ENCODE measurements at regions not wholly inside any gene's neighbourhood (a gene's known extent, or its start where the extent isn't known, plus 50 kb on each side); places are given as distances from the start of the nearest gene placed in this dataset.

GRCh38 chr1:170288155-170288554 is 142.4 kb downstream of the NTMT2 start:
- TF ChIP-seq MXI1 (conservative IDR thresholded peaks at IDR 0.05; ENCODE audit: poor library complexity, severe bottlenecking) (no peak), TAF1 (IDR thresholded peaks at IDR 0.05; ENCODE audit: low read depth) (no peak), EZH2 (IDR thresholded peaks at IDR 0.05; ENCODE audit: borderline replicate concordance, insufficient read depth, low read length, poor library complexity, severe bottlenecking) (no peak), POLR2AphosphoS5 (IDR thresholded peaks at IDR 0.05) (no peak), EP300 (conservative IDR thresholded peaks at IDR 0.05; ENCODE audit: poor library complexity, severe bottlenecking) (no peak), REST (IDR thresholded peaks at IDR 0.05; ENCODE audit: borderline replicate concordance) (no peak), SMC3 (conservative IDR thresholded peaks at IDR 0.05; ENCODE audit: poor library complexity) (no peak), RAD21 (conservative IDR thresholded peaks at IDR 0.05) (no peak)
- TF ChIP-seq, protein P1, sequence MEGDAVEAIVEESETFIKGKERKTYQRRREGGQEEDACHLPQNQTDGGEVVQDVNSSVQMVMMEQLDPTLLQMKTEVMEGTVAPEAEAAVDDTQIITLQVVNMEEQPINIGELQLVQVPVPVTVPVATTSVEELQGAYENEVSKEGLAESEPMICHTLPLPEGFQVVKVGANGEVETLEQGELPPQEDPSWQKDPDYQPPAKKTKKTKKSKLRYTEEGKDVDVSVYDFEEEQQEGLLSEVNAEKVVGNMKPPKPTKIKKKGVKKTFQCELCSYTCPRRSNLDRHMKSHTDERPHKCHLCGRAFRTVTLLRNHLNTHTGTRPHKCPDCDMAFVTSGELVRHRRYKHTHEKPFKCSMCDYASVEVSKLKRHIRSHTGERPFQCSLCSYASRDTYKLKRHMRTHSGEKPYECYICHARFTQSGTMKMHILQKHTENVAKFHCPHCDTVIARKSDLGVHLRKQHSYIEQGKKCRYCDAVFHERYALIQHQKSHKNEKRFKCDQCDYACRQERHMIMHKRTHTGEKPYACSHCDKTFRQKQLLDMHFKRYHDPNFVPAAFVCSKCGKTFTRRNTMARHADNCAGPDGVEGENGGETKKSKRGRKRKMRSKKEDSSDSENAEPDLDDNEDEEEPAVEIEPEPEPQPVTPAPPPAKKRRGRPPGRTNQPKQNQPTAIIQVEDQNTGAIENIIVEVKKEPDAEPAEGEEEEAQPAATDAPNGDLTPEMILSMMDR (IDR thresholded peaks at IDR 0.05; ENCODE audit: poor library complexity, severe bottlenecking) = no peak
- no peaks in the 10 kb centered on the region for H3K9me3 ChIP-seq (ENCODE audit: low read length)
- H3K79me2 ChIP-seq (replicated peaks; ENCODE audit: insufficient read depth, low read length) = no peaks in the 10 kb centered on the region
- H3K27me3 ChIP-seq (ENCODE audit: insufficient read depth, low read depth, low read length) = no peaks in the 10 kb centered on the region
- no peaks in the 10 kb centered on the region for H3K9me2 ChIP-seq (ENCODE audit: insufficient read depth, low read length)
- H2AFZ ChIP-seq (ENCODE audit: low read depth, low read length) = no peak overlapping the region
- no peak overlapping the region for H3K9ac ChIP-seq (ENCODE audit: low read length)
- H4K20me1 ChIP-seq (ENCODE audit: insufficient read depth) = no peaks in the 10 kb centered on the region
- H3K36me3 ChIP-seq (ENCODE audit: insufficient read depth, low read length) = no peaks in the 10 kb centered on the region
- no peak overlapping the region for H3K27ac ChIP-seq (ENCODE audit: low read length)
- no peak overlapping the region for H3K4me2 ChIP-seq (ENCODE audit: low read length)
- no peak overlapping the region for H3K4me3 ChIP-seq (ENCODE audit: low read length)
- no peaks in the 10 kb centered on the region for H3F3A ChIP-seq (ENCODE audit: insufficient read depth, low read length, poor library complexity, severe bottlenecking)

- H3K9me3 ChIP-seq (ENCODE audit: low read length) = no peaks in the 10 kb centered on the region
- no peaks in the 10 kb centered on the region for H3K27me3 ChIP-seq (ENCODE audit: insufficient read depth, low read depth, low read length)
- H3K79me2 ChIP-seq (replicated peaks; ENCODE audit: insufficient read depth, low read length) = no peaks in the 10 kb centered on the region
- no peak overlapping the region for H3K27ac ChIP-seq (ENCODE audit: low read length)
- H3K4me3 ChIP-seq (ENCODE audit: low read length) = no peak overlapping the region
- H3K4me2 ChIP-seq (ENCODE audit: low read length) = no peak overlapping the region
- no peak for TF ChIP-seq TAF1 (IDR thresholded peaks at IDR 0.05; ENCODE audit: low read depth)
- TF ChIP-seq EP300 (conservative IDR thresholded peaks at IDR 0.05; ENCODE audit: poor library complexity, severe bottlenecking) = no peak
- TF ChIP-seq EZH2 (IDR thresholded peaks at IDR 0.05; ENCODE audit: borderline replicate concordance, insufficient read depth, low read length, poor library complexity, severe bottlenecking) = no peak
- no peak for TF ChIP-seq SMC3 (conservative IDR thresholded peaks at IDR 0.05; ENCODE audit: poor library complexity)
- no peak for TF ChIP-seq REST (IDR thresholded peaks at IDR 0.05; ENCODE audit: borderline replicate concordance)
- no peak for TF ChIP-seq POLR2AphosphoS5 (IDR thresholded peaks at IDR 0.05)
- no peak for TF ChIP-seq MXI1 (conservative IDR thresholded peaks at IDR 0.05; ENCODE audit: poor library complexity, severe bottlenecking)
- TF ChIP-seq, protein P1 (IDR thresholded peaks at IDR 0.05; ENCODE audit: poor library complexity, severe bottlenecking) = no peak
- TF ChIP-seq RAD21 (conservative IDR thresholded peaks at IDR 0.05) = no peak
- H3K9ac ChIP-seq (ENCODE audit: low read length) = no peak overlapping the region
- no peaks in the 10 kb centered on the region for H4K20me1 ChIP-seq (ENCODE audit: insufficient read depth)
- no peaks in the 10 kb centered on the region for H3K9me2 ChIP-seq (ENCODE audit: insufficient read depth, low read length)
- no peaks in the 10 kb centered on the region for H3K36me3 ChIP-seq (ENCODE audit: insufficient read depth, low read length)
- H2AFZ ChIP-seq (ENCODE audit: low read depth, low read length) = no peak overlapping the region
- H3F3A ChIP-seq (ENCODE audit: insufficient read depth, low read length, poor library complexity, severe bottlenecking) = no peaks in the 10 kb centered on the region
Observed at GRCh38 chr1:170290276-170290675, 144.5 kb downstream of the NTMT2 start.

Data from neural cell (in vitro differentiated cells).